HL-60 (cell line): ENCODE measurements at regions not wholly inside any gene's neighbourhood (a gene's known extent, or its start where the extent isn't known, plus 50 kb on each side); places are given as distances from the start of the nearest gene placed in this dataset.

ENCODE experiments used
- DNase-seq, 2 experiments: peaks; one replicate each; pipeline ENCODE4 v3.0.0-alpha.2; 2010 to 2020; ENCODE audit warnings: low read depth in 1 of 2, low spot score in 1 of 2
- H3K27ac ChIP-seq: fragments of 250-450 bp; sonication (Bioruptor Pico); replicated peaks from 2 replicates; pipeline ENCODE4 v1.5.1; 2020; ENCODE audit warnings: mild to moderate bottlenecking, moderate library complexity
- H3K27me3 ChIP-seq: fragments of 250-450 bp; sonication (Bioruptor Pico); 2 replicates; pipeline ENCODE4 v1.5.1; 2021; ENCODE audit warnings: mild to moderate bottlenecking, moderate library complexity; ENCODE audit not compliant: insufficient read depth, poor library complexity, severe bottlenecking
- H3K4me3 ChIP-seq: replicated peaks from 2 replicates; pipeline ENCODE4 v1.5.1; 2011; ENCODE audit warnings: mild to moderate bottlenecking, control low read depth, low read length; ENCODE audit not compliant: insufficient read depth
- GABPA ChIP-seq: IDR thresholded peaks from 2 replicates; pipeline ENCODE4 v1.6.1; 2012; ENCODE audit warnings: low read depth
- POLR2AphosphoS5 ChIP-seq: IDR thresholded peaks from 2 replicates; pipeline ENCODE4 v1.6.1; 2012; ENCODE audit warnings: low read depth
- SPI1 ChIP-seq: IDR thresholded peaks from 2 replicates; pipeline ENCODE4 v1.6.1; 2012; ENCODE audit warnings: low read depth, mild to moderate bottlenecking, borderline replicate concordance
- TF ChIP-seq, protein P1 (sequence below): IDR thresholded peaks from 2 replicates; pipeline ENCODE4 v1.6.1; 2012; ENCODE audit warnings: low read depth; ENCODE audit not compliant: insufficient replicate concordance
- TF ChIP-seq, protein P2 (sequence below): IDR thresholded peaks from one replicate; pipeline ENCODE4 v1.5.1; 2011; ENCODE audit warnings: low read length, control low read depth, inconsistent platforms; ENCODE audit not compliant: insufficient read depth

DNA sequence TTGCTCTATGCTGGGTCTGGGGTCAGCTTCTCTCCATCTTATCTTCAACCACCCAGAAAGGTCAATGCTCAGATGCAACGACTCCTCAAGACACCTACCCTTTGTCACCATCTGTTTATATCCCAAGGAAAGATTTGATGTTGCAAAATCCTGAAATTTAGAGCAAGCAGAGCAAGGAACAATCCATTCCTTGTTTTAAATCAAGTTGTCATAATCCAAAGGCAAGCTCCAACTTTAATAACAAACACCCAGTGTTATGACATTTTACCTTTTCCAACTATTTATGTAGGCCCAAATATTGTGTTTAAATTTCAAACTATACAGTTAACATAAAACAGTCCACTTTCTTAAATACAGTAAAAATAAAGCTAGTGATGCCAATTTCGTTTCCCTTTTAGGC, 116.5 kb upstream of the LRIG1 start:
- Histone ChIP-seq H3K27me3 (no peaks in the 10 kb centered on the region), H3K27ac (no peak overlapping the region), H3K4me3 (no peak overlapping the region)
- no peak for DNase-seq
- TF ChIP-seq, protein P1, sequence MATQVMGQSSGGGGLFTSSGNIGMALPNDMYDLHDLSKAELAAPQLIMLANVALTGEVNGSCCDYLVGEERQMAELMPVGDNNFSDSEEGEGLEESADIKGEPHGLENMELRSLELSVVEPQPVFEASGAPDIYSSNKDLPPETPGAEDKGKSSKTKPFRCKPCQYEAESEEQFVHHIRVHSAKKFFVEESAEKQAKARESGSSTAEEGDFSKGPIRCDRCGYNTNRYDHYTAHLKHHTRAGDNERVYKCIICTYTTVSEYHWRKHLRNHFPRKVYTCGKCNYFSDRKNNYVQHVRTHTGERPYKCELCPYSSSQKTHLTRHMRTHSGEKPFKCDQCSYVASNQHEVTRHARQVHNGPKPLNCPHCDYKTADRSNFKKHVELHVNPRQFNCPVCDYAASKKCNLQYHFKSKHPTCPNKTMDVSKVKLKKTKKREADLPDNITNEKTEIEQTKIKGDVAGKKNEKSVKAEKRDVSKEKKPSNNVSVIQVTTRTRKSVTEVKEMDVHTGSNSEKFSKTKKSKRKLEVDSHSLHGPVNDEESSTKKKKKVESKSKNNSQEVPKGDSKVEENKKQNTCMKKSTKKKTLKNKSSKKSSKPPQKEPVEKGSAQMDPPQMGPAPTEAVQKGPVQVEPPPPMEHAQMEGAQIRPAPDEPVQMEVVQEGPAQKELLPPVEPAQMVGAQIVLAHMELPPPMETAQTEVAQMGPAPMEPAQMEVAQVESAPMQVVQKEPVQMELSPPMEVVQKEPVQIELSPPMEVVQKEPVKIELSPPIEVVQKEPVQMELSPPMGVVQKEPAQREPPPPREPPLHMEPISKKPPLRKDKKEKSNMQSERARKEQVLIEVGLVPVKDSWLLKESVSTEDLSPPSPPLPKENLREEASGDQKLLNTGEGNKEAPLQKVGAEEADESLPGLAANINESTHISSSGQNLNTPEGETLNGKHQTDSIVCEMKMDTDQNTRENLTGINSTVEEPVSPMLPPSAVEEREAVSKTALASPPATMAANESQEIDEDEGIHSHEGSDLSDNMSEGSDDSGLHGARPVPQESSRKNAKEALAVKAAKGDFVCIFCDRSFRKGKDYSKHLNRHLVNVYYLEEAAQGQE = no peak
- TF ChIP-seq POLR2AphosphoS5 = no peak
- no peak for TF ChIP-seq SPI1
- no peak for TF ChIP-seq GABPA
- TF ChIP-seq, protein P2, sequence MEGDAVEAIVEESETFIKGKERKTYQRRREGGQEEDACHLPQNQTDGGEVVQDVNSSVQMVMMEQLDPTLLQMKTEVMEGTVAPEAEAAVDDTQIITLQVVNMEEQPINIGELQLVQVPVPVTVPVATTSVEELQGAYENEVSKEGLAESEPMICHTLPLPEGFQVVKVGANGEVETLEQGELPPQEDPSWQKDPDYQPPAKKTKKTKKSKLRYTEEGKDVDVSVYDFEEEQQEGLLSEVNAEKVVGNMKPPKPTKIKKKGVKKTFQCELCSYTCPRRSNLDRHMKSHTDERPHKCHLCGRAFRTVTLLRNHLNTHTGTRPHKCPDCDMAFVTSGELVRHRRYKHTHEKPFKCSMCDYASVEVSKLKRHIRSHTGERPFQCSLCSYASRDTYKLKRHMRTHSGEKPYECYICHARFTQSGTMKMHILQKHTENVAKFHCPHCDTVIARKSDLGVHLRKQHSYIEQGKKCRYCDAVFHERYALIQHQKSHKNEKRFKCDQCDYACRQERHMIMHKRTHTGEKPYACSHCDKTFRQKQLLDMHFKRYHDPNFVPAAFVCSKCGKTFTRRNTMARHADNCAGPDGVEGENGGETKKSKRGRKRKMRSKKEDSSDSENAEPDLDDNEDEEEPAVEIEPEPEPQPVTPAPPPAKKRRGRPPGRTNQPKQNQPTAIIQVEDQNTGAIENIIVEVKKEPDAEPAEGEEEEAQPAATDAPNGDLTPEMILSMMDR = no peak

DNA sequence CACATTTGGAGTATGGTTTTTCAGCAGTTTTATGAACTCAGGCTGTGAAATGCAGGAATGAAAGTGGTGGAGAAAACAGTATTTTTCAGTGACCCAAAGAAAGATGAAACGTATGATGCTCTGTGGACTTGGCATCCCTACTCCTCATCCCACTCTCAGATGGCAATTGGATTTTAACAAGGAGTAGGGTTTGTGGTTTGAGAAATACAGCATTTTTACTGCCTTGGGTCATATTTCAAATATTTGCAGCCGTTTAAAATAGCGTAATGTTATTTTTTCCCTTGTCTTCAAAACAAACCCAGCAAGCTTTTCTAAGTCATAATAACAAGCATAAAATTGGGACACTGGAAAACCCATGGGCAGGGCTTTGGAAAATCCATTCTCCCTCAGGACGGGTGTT, 117.2 kb upstream of the LRIG1 start:
- TF ChIP-seq, protein P2 = no peak
- TF ChIP-seq, protein P1 = no peak
- TF ChIP-seq SPI1 = no peak
- TF ChIP-seq GABPA = no peak
- TF ChIP-seq POLR2AphosphoS5 = no peak
- Histone ChIP-seq H3K27ac (no peak overlapping the region), H3K27me3 (no peaks in the 10 kb centered on the region), H3K4me3 (no peak overlapping the region)
- DNase-seq = no peak

DNA sequence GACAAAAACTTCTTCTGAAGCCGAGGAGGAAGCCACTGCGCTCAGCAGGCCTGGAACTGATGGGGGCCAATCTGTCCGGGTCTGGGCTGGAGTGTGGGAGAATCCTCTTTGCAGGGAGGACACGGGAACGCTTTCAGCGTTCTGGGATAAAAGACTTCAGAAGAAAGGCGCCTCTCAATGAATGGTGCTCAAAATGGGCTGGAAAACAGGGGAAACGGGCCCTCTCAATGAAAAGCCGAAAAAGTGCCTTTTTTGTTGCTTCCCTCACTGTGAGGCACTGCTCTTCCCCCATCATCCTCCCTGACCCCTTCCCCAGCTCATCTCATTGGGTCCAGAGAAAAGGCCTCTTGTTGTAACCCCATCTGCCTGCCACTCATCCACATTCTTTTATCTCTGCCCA, 119.5 kb upstream of the LRIG1 start:
- TF ChIP-seq, protein P2 = no peak
- TF ChIP-seq SPI1 = no peak
- no peak for TF ChIP-seq POLR2AphosphoS5
- TF ChIP-seq, protein P1 = no peak
- no peak for TF ChIP-seq GABPA
- Histone ChIP-seq H3K4me3 (no peak overlapping the region), H3K27ac (no peak overlapping the region), H3K27me3 (no peaks in the 10 kb centered on the region)
- DNase-seq = no peak
